K562 (cell line): ENCODE measurements at regions not wholly inside any gene's neighbourhood (a gene's known extent, or its start where the extent isn't known, plus 50 kb on each side); places are given as distances from the start of the nearest gene placed in this dataset.
"Not testable (repeated sequence)": the region's sequence is repeated elsewhere in the genome, so short reads cannot be mapped to it uniquely, and the experiment has no call there.

Experiments
- ATF6 ChIP-seq: sonication (generic); formaldehyde crosslinking; IDR thresholded peaks from 2 replicates; pipeline ENCODE4 v1.4.0; 2020; ENCODE audit warnings: mild to moderate bottlenecking, missing genetic modification reagents
- CTCF ChIP-seq, 3 experiments: IDR thresholded peaks in 2 of 3; conservative IDR thresholded peaks in 1 of 3; 2 replicates each; pipeline ENCODE4 v1.5.1; 2011 to 2012; ENCODE audit warnings: low read length in 3 of 3, mild to moderate bottlenecking in 3 of 3, control low read depth in 2 of 3, improper control_type of control experiment in 1 of 3, inconsistent platforms in 1 of 3, low read depth in 1 of 3, mixed read lengths in 1 of 3, moderate library complexity in 1 of 3; ENCODE audit not compliant: insufficient read depth in 2 of 3
- HDAC1 ChIP-seq, 2 experiments: fragments of 450-650 bp; IDR thresholded peaks; 2 replicates each; pipeline ENCODE4 v1.6.1; 2016 to 2017; ENCODE audit warnings: inconsistent platforms in 1 of 2, mild to moderate bottlenecking in 1 of 2, moderate library complexity in 1 of 2
- JUNB ChIP-seq: fragments of 450-650 bp; formaldehyde crosslinking; conservative IDR thresholded peaks from 2 replicates; pipeline ENCODE4 v1.4.0; 2020; ENCODE audit warnings: mild to moderate bottlenecking
- MXI1 ChIP-seq: IDR thresholded peaks from 2 replicates; pipeline ENCODE4 v1.6.1; 2011; ENCODE audit warnings: low read depth, mild to moderate bottlenecking, improper control_type of control experiment, low read length
- ZKSCAN1 ChIP-seq: fragments of 150-350 bp; IDR thresholded peaks from 2 replicates; pipeline ENCODE4 v1.6.1; 2016; ENCODE audit warnings: low read depth, low read length
- ZNF274 ChIP-seq: IDR thresholded peaks from 2 replicates; pipeline ENCODE4 v1.6.1; 2011; ENCODE audit warnings: low read depth, mild to moderate bottlenecking, low read length, moderate library complexity, borderline replicate concordance
- ZNF561 ChIP-seq: fragments of 450-650 bp; formaldehyde crosslinking; conservative IDR thresholded peaks from 2 replicates; pipeline ENCODE4 v1.4.0; 2020; ENCODE audit warnings: mild to moderate bottlenecking, moderate library complexity
- TF ChIP-seq, protein P1 (sequence below), 2 experiments: fragments of 200-800 bp in 1 of 2; sonication (Bioruptor generic) in 1 of 2; sonication (generic) in 1 of 2; formaldehyde crosslinking in 1 of 2; IDR thresholded peaks in 1 of 2; conservative IDR thresholded peaks in 1 of 2; 2 replicates each; pipeline versions ENCODE4 v1.5.0 to v1.6.1; 2016 to 2020; ENCODE audit warnings: missing compliant biosample characterization in 1 of 2, missing genetic modification characterization in 1 of 2, missing genetic modification reagents in 1 of 2
- TF ChIP-seq, protein P2 (sequence below): fragments of 250-450 bp; sonication (Bioruptor Pico); IDR thresholded peaks from 2 replicates; pipeline ENCODE4 v1.8.0; 2021; ENCODE audit warnings: moderate library complexity, mild to moderate bottlenecking, inconsistent platforms
- TF ChIP-seq, protein P3 (sequence below): fragments of 250-450 bp; sonication (Bioruptor Pico); IDR thresholded peaks from 2 replicates; pipeline ENCODE4 v1.5.0; 2020; ENCODE audit warnings: mild to moderate bottlenecking, borderline replicate concordance

DNA sequence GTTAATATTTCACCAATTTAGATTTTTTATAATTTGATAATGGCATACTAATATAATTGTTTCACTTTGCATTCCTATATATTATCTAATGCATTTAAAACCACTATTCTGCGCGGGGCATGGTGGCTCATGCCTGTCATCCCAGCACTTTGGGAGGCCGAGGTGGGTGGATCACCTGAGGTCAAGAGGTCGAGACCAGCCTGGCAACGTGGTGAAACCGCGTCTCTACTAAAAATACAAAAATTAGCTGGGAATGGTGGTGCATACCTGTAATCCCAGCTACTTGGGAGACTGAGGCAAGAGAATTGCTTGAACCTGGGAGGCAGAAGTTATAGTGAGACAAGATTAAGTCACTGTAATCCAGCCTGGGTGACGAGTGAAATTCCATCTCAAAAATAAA, 104.3 kb downstream of the HFE start:
- TF ChIP-seq MXI1; JUNB (CRISPR knock-in tag); CTCF (IDR thresholded peaks at IDR 0.05 in 2 of 3, conservative IDR thresholded peaks at IDR 0.05 in 1 of 3; ENCODE audit: insufficient read depth in 2 of 3, low read depth in 1 of 3, low read length in 3 of 3); ZNF561 (CRISPR knock-in tag); ZNF274; ZKSCAN1; HDAC1 (IDR thresholded peaks at IDR 0.05); ATF6 (CRISPR knock-in tag): not testable (repeated sequence)
- TF ChIP-seq, protein P1, sequence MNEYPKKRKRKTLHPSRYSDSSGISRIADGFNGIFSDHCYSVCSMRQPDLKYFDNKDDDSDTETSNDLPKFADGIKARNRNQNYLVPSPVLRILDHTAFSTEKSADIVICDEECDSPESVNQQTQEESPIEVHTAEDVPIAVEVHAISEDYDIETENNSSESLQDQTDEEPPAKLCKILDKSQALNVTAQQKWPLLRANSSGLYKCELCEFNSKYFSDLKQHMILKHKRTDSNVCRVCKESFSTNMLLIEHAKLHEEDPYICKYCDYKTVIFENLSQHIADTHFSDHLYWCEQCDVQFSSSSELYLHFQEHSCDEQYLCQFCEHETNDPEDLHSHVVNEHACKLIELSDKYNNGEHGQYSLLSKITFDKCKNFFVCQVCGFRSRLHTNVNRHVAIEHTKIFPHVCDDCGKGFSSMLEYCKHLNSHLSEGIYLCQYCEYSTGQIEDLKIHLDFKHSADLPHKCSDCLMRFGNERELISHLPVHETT (CRISPR knock-in tag; conservative IDR thresholded peaks at IDR 0.05 in 1 of 2, IDR thresholded peaks at IDR 0.05 in 1 of 2), result not testable (repeated sequence)
- TF ChIP-seq, protein P2, sequence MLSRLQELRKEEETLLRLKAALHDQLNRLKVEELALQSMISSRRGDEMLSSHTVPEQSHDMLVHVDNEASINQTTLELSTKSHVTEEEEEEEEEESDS (CRISPR knock-in tag), result not testable (repeated sequence)
- TF ChIP-seq, protein P3, sequence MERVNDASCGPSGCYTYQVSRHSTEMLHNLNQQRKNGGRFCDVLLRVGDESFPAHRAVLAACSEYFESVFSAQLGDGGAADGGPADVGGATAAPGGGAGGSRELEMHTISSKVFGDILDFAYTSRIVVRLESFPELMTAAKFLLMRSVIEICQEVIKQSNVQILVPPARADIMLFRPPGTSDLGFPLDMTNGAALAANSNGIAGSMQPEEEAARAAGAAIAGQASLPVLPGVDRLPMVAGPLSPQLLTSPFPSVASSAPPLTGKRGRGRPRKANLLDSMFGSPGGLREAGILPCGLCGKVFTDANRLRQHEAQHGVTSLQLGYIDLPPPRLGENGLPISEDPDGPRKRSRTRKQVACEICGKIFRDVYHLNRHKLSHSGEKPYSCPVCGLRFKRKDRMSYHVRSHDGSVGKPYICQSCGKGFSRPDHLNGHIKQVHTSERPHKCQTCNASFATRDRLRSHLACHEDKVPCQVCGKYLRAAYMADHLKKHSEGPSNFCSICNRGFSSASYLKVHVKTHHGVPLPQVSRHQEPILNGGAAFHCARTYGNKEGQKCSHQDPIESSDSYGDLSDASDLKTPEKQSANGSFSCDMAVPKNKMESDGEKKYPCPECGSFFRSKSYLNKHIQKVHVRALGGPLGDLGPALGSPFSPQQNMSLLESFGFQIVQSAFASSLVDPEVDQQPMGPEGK (CRISPR knock-in tag), result not testable (repeated sequence)
